ENCODE measurements at regions not wholly inside any gene's neighbourhood (a gene's known extent, or its start where the extent isn't known, plus 50 kb on each side); places are given as distances from the start of the nearest gene placed in this dataset.

- peak; percentile 67 for DNase-seq
Measured at GRCh38 chr2:234763002-234763873, 188.6 kb upstream of the SH3BP4 start.

- DNase-seq = no peak
Measured at GRCh38 chr2:234761910-234762309, 189.9 kb upstream of the SH3BP4 start.

- DNase-seq = no peak
Measured at GRCh38 chr2:234754126-234754525, 197.7 kb upstream of the SH3BP4 start.

- no peak for DNase-seq
Measured at GRCh38 chr2:234753701-234754100, 198.1 kb upstream of the SH3BP4 start.

GRCh38 chr2:234752966-234753365, 198.9 kb upstream of the SH3BP4 start:
- no peak for DNase-seq

- no peak for DNase-seq
Measured at GRCh38 chr2:234751275-234751973, 200.4 kb upstream of the SH3BP4 start.

GRCh38 chr2:234747833-234748559, 203.8 kb upstream of the SH3BP4 start:
- no peak for DNase-seq

GRCh38 chr2:234747032-234747431, 204.8 kb upstream of the SH3BP4 start:
- DNase-seq = no peak

GRCh38 chr2:234745347-234745746, 206.5 kb upstream of the SH3BP4 start:
- DNase-seq = no peak

GRCh38 chr2:234741976-234742375, 209.8 kb upstream of the SH3BP4 start:
- no peak for DNase-seq

- DNase-seq = no peak
Measured at GRCh38 chr2:234739061-234739460, 212.8 kb upstream of the SH3BP4 start.

GRCh38 chr2:234735829-234736228, 216.0 kb upstream of the SH3BP4 start:
- no peak for DNase-seq

- no peak for DNase-seq
Measured at GRCh38 chr2:234733795-234734600, 217.8 kb upstream of the SH3BP4 start.

- no peak for DNase-seq
Measured at GRCh38 chr2:234733093-234733489, 218.7 kb upstream of the SH3BP4 start.

GRCh38 chr2:234732404-234733092, 219.3 kb upstream of the SH3BP4 start:
- DNase-seq = no peak

- no peak for DNase-seq
Measured at GRCh38 chr2:234731236-234731635, 220.6 kb upstream of the SH3BP4 start.

GRCh38 chr2:234730066-234730640, 221.7 kb upstream of the SH3BP4 start:
- no peak for DNase-seq

- no peak for DNase-seq
Measured at GRCh38 chr2:234725528-234726264, 226.1 kb upstream of the SH3BP4 start.

- no peak for DNase-seq
Measured at GRCh38 chr2:234724850-234725249, 227.0 kb upstream of the SH3BP4 start.

GRCh38 chr2:234723400-234723799, 226.5 kb upstream of the ARL4C start:
- DNase-seq = no peak

- DNase-seq = no peak
Measured at GRCh38 chr2:234722176-234722575, 225.3 kb upstream of the ARL4C start.
